GM12878 (cell line): ENCODE measurements at regions not wholly inside any gene's neighbourhood (a gene's known extent, or its start where the extent isn't known, plus 50 kb on each side); places are given as distances from the start of the nearest gene placed in this dataset.
"Not testable (repeated sequence)": the region's sequence is repeated elsewhere in the genome, so short reads cannot be mapped to it uniquely, and the experiment has no call there.

Experiments
- BCLAF1 ChIP-seq: fragments of 450-650 bp; IDR thresholded peaks from 2 replicates; pipeline ENCODE4 v1.6.1; 2017; ENCODE audit warnings: antibody characterized with exemption, mild to moderate bottlenecking, moderate library complexity
- BHLHE40 ChIP-seq, 2 experiments: fragments of 450-650 bp in 1 of 2; IDR thresholded peaks; 2 replicates each; pipeline ENCODE4 v1.6.1; 2011 to 2017; ENCODE audit warnings: low read depth in 2 of 2, borderline replicate concordance in 1 of 2, improper control_type of control experiment in 1 of 2, low read length in 1 of 2, mild to moderate bottlenecking in 1 of 2
- CBFB ChIP-seq: IDR thresholded peaks from 2 replicates; pipeline ENCODE4 v1.6.1; 2016; ENCODE audit warnings: antibody characterized with exemption, low read depth
- CHD1 ChIP-seq: IDR thresholded peaks from 2 replicates; pipeline ENCODE4 v1.6.1; 2012; ENCODE audit warnings: low read depth, low read length, improper control_type of control experiment
- CTCF ChIP-seq, 3 experiments: IDR thresholded peaks in 2 of 3; conservative IDR thresholded peaks in 1 of 3; 2 replicates each; pipeline ENCODE4 v1.5.1; 2011; ENCODE audit warnings: low read depth in 3 of 3, low read length in 3 of 3, mild to moderate bottlenecking in 3 of 3, control low read depth in 2 of 3, moderate library complexity in 2 of 3, inconsistent platforms in 1 of 3, mixed read lengths in 1 of 3; ENCODE audit not compliant: control insufficient read depth in 2 of 3, insufficient read depth in 1 of 3; ENCODE audit errors: extremely low read depth in 1 of 3
- EP300 ChIP-seq, 2 experiments: fragments of 150-350 bp in 1 of 2; IDR thresholded peaks; 2 replicates each; pipeline ENCODE4 v1.6.1; 2011 to 2012; ENCODE audit warnings: low read depth in 2 of 2, low read length in 2 of 2, borderline replicate concordance in 1 of 2, improper control_type of control experiment in 1 of 2, inconsistent platforms in 1 of 2; ENCODE audit not compliant: control insufficient read depth in 1 of 2
- EZH2 ChIP-seq: IDR thresholded peaks from 2 replicates; pipeline ENCODE4 v1.6.1; 2012; ENCODE audit warnings: low read depth, mild to moderate bottlenecking, control low read depth, inconsistent platforms, low read length, borderline replicate concordance; ENCODE audit not compliant: control insufficient read depth
- POLR2A ChIP-seq: IDR thresholded peaks from 2 replicates; pipeline ENCODE4 v1.6.1; 2011; ENCODE audit warnings: low read depth, mild to moderate bottlenecking, low read length
- POLR2AphosphoS5 ChIP-seq: IDR thresholded peaks from 2 replicates; pipeline ENCODE4 v1.6.1; 2011; ENCODE audit warnings: mild to moderate bottlenecking, low read length, inconsistent platforms
- RAD21 ChIP-seq: IDR thresholded peaks from 2 replicates; pipeline ENCODE4 v1.6.1; 2011; ENCODE audit warnings: mild to moderate bottlenecking, low read depth, low read length, moderate library complexity; ENCODE audit not compliant: insufficient read depth
- YBX1 ChIP-seq: fragments of 450-650 bp; IDR thresholded peaks from 2 replicates; pipeline ENCODE4 v1.6.1; 2016; ENCODE audit warnings: antibody characterized with exemption
- ZNF274 ChIP-seq: IDR thresholded peaks from one replicate; pipeline ENCODE4 v1.8.0; 2011; ENCODE audit not compliant: insufficient read length, insufficient read depth
- ZNF687 ChIP-seq: fragments of 450-650 bp; IDR thresholded peaks from 2 replicates; pipeline ENCODE4 v1.6.1; 2017; ENCODE audit warnings: mild to moderate bottlenecking, moderate library complexity
- ZSCAN29 ChIP-seq: fragments of 450-650 bp; IDR thresholded peaks from 2 replicates; pipeline ENCODE4 v1.6.1; 2017; ENCODE audit warnings: mild to moderate bottlenecking, moderate library complexity

GRCh38 chr2:142695350-142696257 is 181.9 kb upstream of the KYNU start:
- TF ChIP-seq EP300 (IDR thresholded peaks at IDR 0.05; ENCODE audit: borderline replicate concordance in 1 of 2, control insufficient read depth in 1 of 2, low read depth in 2 of 2, low read length in 2 of 2); POLR2A; CTCF (IDR thresholded peaks at IDR 0.05 in 2 of 3, conservative IDR thresholded peaks at IDR 0.05 in 1 of 3; ENCODE audit: control insufficient read depth in 2 of 3, extremely low read depth in 1 of 3, insufficient read depth in 1 of 3, low read depth in 3 of 3, low read length in 3 of 3); CHD1; ZNF687; POLR2AphosphoS5; BCLAF1; RAD21; EZH2; YBX1; ZNF274; BHLHE40 (IDR thresholded peaks at IDR 0.05; ENCODE audit: borderline replicate concordance in 1 of 2, low read depth in 2 of 2, low read length in 1 of 2); ZSCAN29; CBFB: not testable (repeated sequence)
